ENCODE measurements at regions not wholly inside any gene's neighbourhood (a gene's known extent, or its start where the extent isn't known, plus 50 kb on each side); places are given as distances from the start of the nearest gene placed in this dataset.

- no peaks in the 10 kb centered on the region for H3K4me1 ChIP-seq
- no peak overlapping the region for H3K4me3 ChIP-seq
- peak overlapping the region; percentile 57 for H3K4me2 ChIP-seq
- ATAC-seq (peak; percentile 93 to 94), DNase-seq (ENCODE audit: low read depth in 1 of 2, low spot score in 1 of 2) (peak; percentile 53 to 83), FAIRE-seq (no peak)
- TF ChIP-seq, protein P1, sequence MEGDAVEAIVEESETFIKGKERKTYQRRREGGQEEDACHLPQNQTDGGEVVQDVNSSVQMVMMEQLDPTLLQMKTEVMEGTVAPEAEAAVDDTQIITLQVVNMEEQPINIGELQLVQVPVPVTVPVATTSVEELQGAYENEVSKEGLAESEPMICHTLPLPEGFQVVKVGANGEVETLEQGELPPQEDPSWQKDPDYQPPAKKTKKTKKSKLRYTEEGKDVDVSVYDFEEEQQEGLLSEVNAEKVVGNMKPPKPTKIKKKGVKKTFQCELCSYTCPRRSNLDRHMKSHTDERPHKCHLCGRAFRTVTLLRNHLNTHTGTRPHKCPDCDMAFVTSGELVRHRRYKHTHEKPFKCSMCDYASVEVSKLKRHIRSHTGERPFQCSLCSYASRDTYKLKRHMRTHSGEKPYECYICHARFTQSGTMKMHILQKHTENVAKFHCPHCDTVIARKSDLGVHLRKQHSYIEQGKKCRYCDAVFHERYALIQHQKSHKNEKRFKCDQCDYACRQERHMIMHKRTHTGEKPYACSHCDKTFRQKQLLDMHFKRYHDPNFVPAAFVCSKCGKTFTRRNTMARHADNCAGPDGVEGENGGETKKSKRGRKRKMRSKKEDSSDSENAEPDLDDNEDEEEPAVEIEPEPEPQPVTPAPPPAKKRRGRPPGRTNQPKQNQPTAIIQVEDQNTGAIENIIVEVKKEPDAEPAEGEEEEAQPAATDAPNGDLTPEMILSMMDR (IDR thresholded peaks at IDR 0.05) = peak; percentile 42
- TF ChIP-seq, protein P2, sequence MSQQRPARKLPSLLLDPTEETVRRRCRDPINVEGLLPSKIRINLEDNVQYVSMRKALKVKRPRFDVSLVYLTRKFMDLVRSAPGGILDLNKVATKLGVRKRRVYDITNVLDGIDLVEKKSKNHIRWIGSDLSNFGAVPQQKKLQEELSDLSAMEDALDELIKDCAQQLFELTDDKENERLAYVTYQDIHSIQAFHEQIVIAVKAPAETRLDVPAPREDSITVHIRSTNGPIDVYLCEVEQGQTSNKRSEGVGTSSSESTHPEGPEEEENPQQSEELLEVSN (IDR thresholded peaks at IDR 0.05; ENCODE audit: borderline replicate concordance, low read depth) = peak; percentile 39; the same call in 1 of the 2 replicates
- TF ChIP-seq KDM1A (IDR thresholded peaks at IDR 0.05; ENCODE audit: low read depth) (no peak), SMC3 (IDR thresholded peaks at IDR 0.05) (peak; percentile 37; the same call in 2 of the 3 replicates), FOSB (CRISPR knock-in tag; IDR thresholded peaks at IDR 0.05) (no peak), RAD21 (conservative IDR thresholded peaks at IDR 0.05 in 1 of 2, IDR thresholded peaks at IDR 0.05 in 1 of 2) (peak; percentile 54 to 64), CBX2 (IDR thresholded peaks at IDR 0.05; ENCODE audit: borderline replicate concordance, low read depth) (no peak), FOSL2 (IDR thresholded peaks at IDR 0.05) (no peak), FOSL2 (CRISPR knock-in tag; IDR thresholded peaks at IDR 0.05) (peak; percentile 17; the same call in 1 of the 2 replicates), RARB (CRISPR knock-in tag; IDR thresholded peaks at IDR 0.05) (no peak)
- TF ChIP-seq, protein P3, sequence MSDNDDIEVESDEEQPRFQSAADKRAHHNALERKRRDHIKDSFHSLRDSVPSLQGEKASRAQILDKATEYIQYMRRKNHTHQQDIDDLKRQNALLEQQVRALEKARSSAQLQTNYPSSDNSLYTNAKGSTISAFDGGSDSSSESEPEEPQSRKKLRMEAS (IDR thresholded peaks at IDR 0.05) = peak; percentile 51; the same call in 1 of the 2 replicates
- H3K9me3 ChIP-seq = no peaks in the 10 kb centered on the region
- ChIA-PET POLR2A (interaction anchor here (0.6 kb wide), 1 partner anchor 28 kb away, joined by 3 read pairs; no protein-coding TSS in a partner anchor), CTCF (interaction anchor here (0.6 to 2.3 kb wide), 17 partner anchors 9 to 437 kb away, joined by 3 to 15 read pairs (median 4); no protein-coding TSS in a partner anchor)
- WGBS (ENCODE audit: missing lambda C conversion rate) = 15% methylated on average over 17 of the region's 23 CpGs
- no peak overlapping the region for H3K27ac ChIP-seq
Measured at GRCh38 chr14:106872611-106873446, 1346.4 kb downstream of the TMEM121 start.

DNA sequence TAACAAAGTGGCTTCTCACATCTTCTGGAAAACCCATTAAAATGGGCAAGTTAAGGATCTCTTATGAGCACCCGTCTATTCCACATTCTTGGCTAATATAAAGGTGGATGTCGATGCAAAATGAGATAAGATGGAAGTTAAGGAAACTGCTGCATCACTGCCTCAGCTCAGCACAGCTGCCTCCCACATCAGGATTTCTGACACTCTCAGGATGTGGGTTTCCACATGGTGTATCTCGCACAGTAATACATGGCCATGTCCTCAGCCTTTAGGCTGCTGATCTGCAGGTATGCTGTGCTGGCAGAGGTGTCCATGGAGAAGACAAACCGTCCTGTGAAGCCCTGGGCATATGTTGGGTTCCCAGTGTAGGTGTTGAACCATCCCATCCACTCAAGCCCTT, 1348.0 kb downstream of the TMEM121 start:
- POLR2A ChIA-PET = no interaction called here
- H3K4me3 ChIP-seq = no peak overlapping the region
- DNase-seq (ENCODE audit: low read depth in 1 of 2, low spot score in 1 of 2) (no peak), FAIRE-seq (no peak), ATAC-seq (no peak)
- H3K4me1 ChIP-seq = no peaks in the 10 kb centered on the region
- H3K4me2 ChIP-seq = no peak overlapping the region
- TF ChIP-seq BCL3 (IDR thresholded peaks at IDR 0.05) (no peak), SMC3 (IDR thresholded peaks at IDR 0.05) (no peak), CBX2 (IDR thresholded peaks at IDR 0.05; ENCODE audit: borderline replicate concordance, low read depth) (no peak), POLR2A (IDR thresholded peaks at IDR 0.05; ENCODE audit: low read length) (no peak), KDM5A (IDR thresholded peaks at IDR 0.05) (no peak), EHF (CRISPR knock-in tag; IDR thresholded peaks at IDR 0.05) (no peak), HOXB13 (CRISPR knock-in tag; IDR thresholded peaks at IDR 0.05; ENCODE audit: low read depth) (no peak), SREBF2 (IDR thresholded peaks at IDR 0.05) (no peak)
- TF ChIP-seq, protein P4, sequence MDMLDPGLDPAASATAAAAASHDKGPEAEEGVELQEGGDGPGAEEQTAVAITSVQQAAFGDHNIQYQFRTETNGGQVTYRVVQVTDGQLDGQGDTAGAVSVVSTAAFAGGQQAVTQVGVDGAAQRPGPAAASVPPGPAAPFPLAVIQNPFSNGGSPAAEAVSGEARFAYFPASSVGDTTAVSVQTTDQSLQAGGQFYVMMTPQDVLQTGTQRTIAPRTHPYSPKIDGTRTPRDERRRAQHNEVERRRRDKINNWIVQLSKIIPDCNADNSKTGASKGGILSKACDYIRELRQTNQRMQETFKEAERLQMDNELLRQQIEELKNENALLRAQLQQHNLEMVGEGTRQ (IDR thresholded peaks at IDR 0.05) = no peak
- TF ChIP-seq, protein P2 (IDR thresholded peaks at IDR 0.05; ENCODE audit: borderline replicate concordance, low read depth) = no peak
- 26% methylated on average over 4 of the region's 4 CpGs for WGBS (ENCODE audit: missing lambda C conversion rate)
- CTCF ChIA-PET = interaction anchor here (0.6 kb wide), 1 partner anchor 228 kb away, joined by 3 read pairs; no protein-coding TSS in a partner anchor
- no peak overlapping the region for H3K27ac ChIP-seq
- H3K9me3 ChIP-seq = no peaks in the 10 kb centered on the region
